RWPE1 (cell line): ENCODE measurements at regions not wholly inside any gene's neighbourhood (a gene's known extent, or its start where the extent isn't known, plus 50 kb on each side); places are given as distances from the start of the nearest gene placed in this dataset.

Source experiments
- CTCF ChIA-PET: fragments of 350-600 bp; sonication (Branson Sonifier 250); formaldehyde crosslinking; extraction: SDS; loops from one replicate; lab custom pipeline; 2021; lab: Yijun Ruan, JAX
- POLR2A ChIA-PET: fragments of 400-600 bp; formaldehyde crosslinking; extraction: SDS; loops from one replicate; lab custom pipeline; 2020; ENCODE audit warnings: antibody characterized with exemption; ENCODE audit not compliant: low non-redundant PET; lab: Yijun Ruan, JAX
- DNase-seq: peaks from one replicate; pipeline ENCODE4 v3.0.0; 2012; ENCODE audit warnings: low spot score
- H3K27ac ChIP-seq: fragments of 450-650 bp; 2 replicates; pipeline ENCODE4 v1.5.1; 2017
- TF ChIP-seq, protein P1 (sequence below): fragments of 450-650 bp; conservative IDR thresholded peaks from 2 replicates; pipeline ENCODE4 v1.5.1; 2017; ENCODE audit warnings: low read depth, mild to moderate bottlenecking

DNA sequence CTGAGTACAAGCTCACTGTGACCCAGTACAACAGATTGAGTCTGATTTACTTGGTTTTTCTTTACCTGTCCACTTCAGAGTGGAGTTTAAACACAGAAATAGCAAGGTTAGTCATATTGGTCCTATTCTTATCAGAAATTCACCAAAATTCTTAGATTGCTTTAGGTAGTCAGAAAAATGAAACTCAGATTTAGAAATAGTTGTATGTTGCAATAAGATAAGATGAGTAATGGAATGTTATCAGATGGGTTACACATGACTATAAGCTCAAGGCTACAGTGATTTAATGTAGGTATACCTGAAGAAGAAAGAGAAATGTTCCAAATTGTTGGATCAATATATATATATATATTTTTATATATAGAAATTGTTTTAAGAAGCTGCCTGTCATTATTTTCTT is 524.1 kb downstream of the LRFN5 start:
- ChIA-PET POLR2A (no interaction called here), CTCF (interaction anchor here (0.6 kb wide), 1 partner anchor 346 kb away, joined by 3 read pairs; no protein-coding TSS in a partner anchor)
- H3K27ac ChIP-seq: no peak overlapping the region
- DNase-seq: peak; percentile 50
- TF ChIP-seq, protein P1, sequence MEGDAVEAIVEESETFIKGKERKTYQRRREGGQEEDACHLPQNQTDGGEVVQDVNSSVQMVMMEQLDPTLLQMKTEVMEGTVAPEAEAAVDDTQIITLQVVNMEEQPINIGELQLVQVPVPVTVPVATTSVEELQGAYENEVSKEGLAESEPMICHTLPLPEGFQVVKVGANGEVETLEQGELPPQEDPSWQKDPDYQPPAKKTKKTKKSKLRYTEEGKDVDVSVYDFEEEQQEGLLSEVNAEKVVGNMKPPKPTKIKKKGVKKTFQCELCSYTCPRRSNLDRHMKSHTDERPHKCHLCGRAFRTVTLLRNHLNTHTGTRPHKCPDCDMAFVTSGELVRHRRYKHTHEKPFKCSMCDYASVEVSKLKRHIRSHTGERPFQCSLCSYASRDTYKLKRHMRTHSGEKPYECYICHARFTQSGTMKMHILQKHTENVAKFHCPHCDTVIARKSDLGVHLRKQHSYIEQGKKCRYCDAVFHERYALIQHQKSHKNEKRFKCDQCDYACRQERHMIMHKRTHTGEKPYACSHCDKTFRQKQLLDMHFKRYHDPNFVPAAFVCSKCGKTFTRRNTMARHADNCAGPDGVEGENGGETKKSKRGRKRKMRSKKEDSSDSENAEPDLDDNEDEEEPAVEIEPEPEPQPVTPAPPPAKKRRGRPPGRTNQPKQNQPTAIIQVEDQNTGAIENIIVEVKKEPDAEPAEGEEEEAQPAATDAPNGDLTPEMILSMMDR: no peak

DNA sequence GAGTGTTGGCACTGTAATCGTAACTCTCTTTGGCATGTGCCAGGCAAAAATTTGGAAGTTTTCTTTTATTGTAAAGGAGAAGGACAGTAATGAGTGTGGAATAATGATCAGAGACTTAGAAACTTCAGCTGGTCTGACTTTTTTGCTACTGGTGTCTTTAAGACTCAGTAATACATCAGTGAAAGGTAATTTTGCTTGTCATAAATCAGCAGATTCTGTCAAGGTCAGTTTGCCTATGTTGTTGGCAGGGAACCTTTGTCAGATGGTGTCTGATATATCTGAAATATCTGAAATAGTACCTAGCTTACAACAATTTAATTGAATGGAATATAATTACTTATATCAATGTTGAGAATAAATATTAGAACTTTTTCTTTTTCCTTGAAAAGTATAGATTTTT is 516.9 kb downstream of the LRFN5 start:
- H3K27ac ChIP-seq: no peak overlapping the region
- TF ChIP-seq, protein P1: no peak
- no peak for DNase-seq
- POLR2A ChIA-PET: no interaction called here
- CTCF ChIA-PET: no interaction called here

DNA sequence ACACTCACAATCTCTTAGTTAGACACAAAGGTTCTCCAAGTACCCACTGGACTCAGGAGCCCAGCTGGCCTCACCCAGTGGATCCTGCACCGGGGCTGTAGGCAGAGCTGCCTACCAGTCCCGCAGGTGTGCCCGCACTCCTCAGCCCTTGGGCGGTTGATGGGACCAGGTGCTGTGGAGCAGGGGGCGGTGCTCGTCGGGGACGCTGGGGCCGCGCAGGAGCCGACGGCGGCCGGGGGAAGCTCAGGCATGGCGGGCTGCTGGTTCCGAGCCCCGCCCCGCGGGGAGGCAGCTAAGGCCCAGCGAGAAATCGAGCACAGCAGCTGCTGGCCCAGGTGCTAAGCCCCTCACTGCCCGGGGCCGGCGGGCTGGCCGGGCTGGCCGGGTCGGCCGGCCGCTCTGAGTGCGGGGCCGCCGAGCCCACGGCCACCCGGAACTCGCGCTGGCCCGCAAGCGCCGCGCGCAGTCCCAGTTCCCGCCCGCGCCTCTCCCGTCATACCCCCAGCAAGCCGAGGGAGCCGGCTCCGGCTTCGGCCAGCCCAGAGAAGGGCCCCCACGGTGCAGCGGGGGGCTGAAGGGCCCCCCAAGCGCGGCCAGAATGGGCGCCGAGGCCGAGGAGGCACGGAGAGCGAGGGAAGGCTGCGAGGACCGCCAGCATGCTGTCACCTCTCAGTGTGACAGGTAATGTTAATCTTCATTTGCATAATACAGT is 506.8 kb downstream of the LRFN5 start:
- ChIA-PET CTCF (interaction anchor here (0.7 kb wide), 1 partner anchor 16 kb away, joined by 3 read pairs; no protein-coding TSS in a partner anchor), POLR2A (no interaction called here)
- TF ChIP-seq, protein P1: no peak
- no peak overlapping the region for H3K27ac ChIP-seq
- DNase-seq: no peak

DNA sequence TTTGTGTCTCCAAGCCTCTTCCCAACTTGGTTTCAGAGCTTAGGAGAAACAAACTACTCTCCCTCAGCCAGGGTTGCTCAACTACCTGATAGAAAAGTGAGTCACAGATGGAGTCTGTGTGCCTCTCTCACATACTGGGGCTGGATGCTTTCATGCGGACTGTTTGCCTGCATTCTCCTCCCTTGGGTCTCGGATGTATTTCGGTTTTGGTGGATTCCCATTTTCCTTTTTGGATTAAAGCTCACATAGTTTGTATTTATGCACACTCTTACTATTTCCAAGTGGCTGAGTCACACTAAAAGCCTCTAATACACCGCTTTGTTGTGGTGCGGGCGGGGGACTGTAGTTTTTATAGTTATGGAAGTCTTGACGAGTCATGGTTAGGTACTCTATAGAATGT is 505.4 kb downstream of the LRFN5 start:
- DNase-seq: peak; percentile 20
- TF ChIP-seq, protein P1: no peak
- H3K27ac ChIP-seq: no peak overlapping the region
- ChIA-PET CTCF (interaction anchor here (0.6 kb wide), 1 partner anchor 535 kb away, joined by 4 read pairs; no protein-coding TSS in a partner anchor), POLR2A (no interaction called here)

DNA sequence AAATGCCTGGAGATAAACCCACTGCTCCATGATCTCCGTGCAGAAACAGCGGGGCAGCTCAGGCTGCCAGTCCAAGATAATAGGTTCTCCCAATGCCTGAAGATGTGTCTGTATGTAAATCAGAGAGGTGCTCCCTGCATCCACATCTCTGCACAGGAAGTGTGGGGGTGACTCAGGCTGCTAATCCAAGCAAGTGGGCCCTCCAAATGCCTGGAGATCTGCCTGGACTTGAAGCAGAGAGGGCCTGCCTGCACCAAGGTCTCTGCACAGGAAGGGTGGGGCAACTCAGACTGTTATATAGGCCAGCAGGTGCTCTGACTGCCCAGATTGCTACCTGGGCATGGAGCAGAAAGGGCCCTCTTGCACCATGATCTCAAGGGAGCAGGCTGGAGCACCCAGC is 504.7 kb downstream of the LRFN5 start:
- no peak overlapping the region for H3K27ac ChIP-seq
- ChIA-PET POLR2A (no interaction called here), CTCF (no interaction called here)
- TF ChIP-seq, protein P1: no peak
- no peak for DNase-seq

DNA sequence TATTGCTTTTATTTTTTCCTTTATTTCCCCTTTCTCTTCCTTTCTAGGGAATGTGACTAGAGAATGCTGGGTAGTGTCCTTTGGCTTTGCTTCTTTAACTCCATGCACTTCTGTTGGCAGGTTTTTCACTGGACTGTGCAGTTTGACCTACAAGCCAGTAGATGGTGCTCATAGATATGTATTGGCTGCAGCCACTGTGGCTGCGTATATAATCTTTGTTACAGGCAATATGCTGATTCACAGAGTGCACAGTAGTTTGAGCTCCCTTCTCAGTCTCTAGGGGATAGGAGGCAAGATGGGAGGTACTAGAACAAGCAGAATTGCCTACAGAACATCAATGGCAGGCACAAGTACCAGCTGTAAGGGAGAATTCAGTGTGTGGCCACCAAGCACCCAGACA is 503.5 kb downstream of the LRFN5 start:
- TF ChIP-seq, protein P1: peak; percentile 21; the same call in 1 of the 2 replicates
- ChIA-PET POLR2A (no interaction called here), CTCF (interaction anchor here (0.6 to 0.7 kb wide), 2 partner anchors 509 to 1575 kb away, joined by 3 to 5 read pairs; no protein-coding TSS in a partner anchor)
- H3K27ac ChIP-seq: no peak overlapping the region
- DNase-seq: peak; percentile 9
